WTC11 (cell line): ENCODE measurements at regions not wholly inside any gene's neighbourhood (a gene's known extent, or its start where the extent isn't known, plus 50 kb on each side); places are given as distances from the start of the nearest gene placed in this dataset.

Experiments
- ATF1 ChIP-seq: sonication (generic); formaldehyde crosslinking; IDR thresholded peaks from 2 replicates; pipeline ENCODE4 v1.8.1; 2023; ENCODE audit warnings: mild to moderate bottlenecking, moderate library complexity, missing genetic modification reagents
- ATF6 ChIP-seq: sonication (generic); formaldehyde crosslinking; IDR thresholded peaks from 2 replicates; pipeline ENCODE4 v1.8.1; 2023; ENCODE audit warnings: mild to moderate bottlenecking, missing genetic modification reagents
- CTCF ChIP-seq: fragments of 200-600 bp; IDR thresholded peaks from 2 replicates; pipeline ENCODE4 v1.8.0; 2022; ENCODE audit warnings: antibody characterized with exemption
- EMX1 ChIP-seq: fragments of 250-450 bp; sonication (Bioruptor Pico); IDR thresholded peaks from 2 replicates; pipeline ENCODE4 v1.8.0; 2021; ENCODE audit warnings: mild to moderate bottlenecking
- IRF1 ChIP-seq: sonication (generic); formaldehyde crosslinking; IDR thresholded peaks from 2 replicates; pipeline ENCODE4 v1.8.0; 2023; ENCODE audit warnings: missing genetic modification reagents
- NR3C1 ChIP-seq: sonication (generic); formaldehyde crosslinking; conservative IDR thresholded peaks from 2 replicates; pipeline ENCODE4 v1.8.1; 2023; ENCODE audit warnings: low read depth, mild to moderate bottlenecking, missing genetic modification reagents
- STAT6 ChIP-seq: sonication (generic); formaldehyde crosslinking; conservative IDR thresholded peaks from 2 replicates; pipeline ENCODE4 v1.8.1; 2023; ENCODE audit warnings: mild to moderate bottlenecking, low read depth, missing genetic modification reagents, moderate library complexity
- USF2 ChIP-seq: sonication (generic); formaldehyde crosslinking; IDR thresholded peaks from 2 replicates; pipeline ENCODE4 v1.8.1; 2023; ENCODE audit warnings: mild to moderate bottlenecking, missing genetic modification reagents, moderate library complexity

- TF ChIP-seq STAT6 (CRISPR knock-in tag) (no peak), CTCF (no peak), USF2 (CRISPR knock-in tag) (no peak), EMX1 (CRISPR knock-in tag) (no peak), IRF1 (CRISPR knock-in tag) (no peak), ATF1 (no peak), ATF6 (CRISPR knock-in tag) (no peak), NR3C1 (CRISPR knock-in tag) (no peak)
Measured at GRCh38 chr9:90507621-90508020, 135.0 kb downstream of the DIRAS2 start.
